ENCODE measurements at regions not wholly inside any gene's neighbourhood (a gene's known extent, or its start where the extent isn't known, plus 50 kb on each side); places are given as distances from the start of the nearest gene placed in this dataset.
A peak's percentile ranks its signal among the peaks of the same experiment; 100 is the strongest.
"Not testable (repeated sequence)": the region's sequence is repeated elsewhere in the genome, so short reads cannot be mapped to it uniquely, and the experiment has no call there.

DNA sequence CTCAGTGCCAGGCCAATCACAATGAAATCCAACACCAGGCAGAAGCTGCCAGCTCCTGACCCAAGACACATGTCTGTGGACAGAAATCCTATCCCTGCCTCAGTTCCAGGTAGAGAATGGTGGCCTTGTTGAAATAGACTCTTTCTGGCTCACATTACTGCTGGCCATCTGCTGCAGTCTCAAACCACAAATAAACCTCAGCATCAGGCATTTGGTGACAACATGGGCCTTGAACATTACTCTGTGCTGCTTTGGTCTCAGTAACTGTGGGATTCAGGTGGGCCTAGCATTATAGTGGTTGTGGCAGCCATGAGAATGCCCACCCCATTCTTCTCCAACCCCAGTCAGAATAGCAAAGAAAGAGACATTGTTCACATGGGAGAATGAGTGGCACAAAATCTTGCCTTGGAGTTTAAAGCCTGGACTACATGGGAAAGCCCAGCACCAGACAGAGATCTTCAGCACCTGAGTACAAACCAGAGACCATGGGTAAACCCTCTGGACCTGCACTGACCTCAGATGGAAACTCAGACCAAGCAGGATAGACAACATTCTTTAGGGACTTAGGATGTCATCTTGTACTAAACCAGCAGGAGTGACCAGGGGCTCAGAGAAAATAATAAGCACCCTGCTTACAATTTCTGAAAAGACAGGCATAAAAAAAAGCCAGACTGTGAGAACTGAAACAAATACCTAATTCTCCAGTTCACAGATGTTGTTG, 50.4 kb upstream of the TRAM1L1 start:
- DNase-seq (ENCODE audit: low spot score): peak; percentile 41

DNA sequence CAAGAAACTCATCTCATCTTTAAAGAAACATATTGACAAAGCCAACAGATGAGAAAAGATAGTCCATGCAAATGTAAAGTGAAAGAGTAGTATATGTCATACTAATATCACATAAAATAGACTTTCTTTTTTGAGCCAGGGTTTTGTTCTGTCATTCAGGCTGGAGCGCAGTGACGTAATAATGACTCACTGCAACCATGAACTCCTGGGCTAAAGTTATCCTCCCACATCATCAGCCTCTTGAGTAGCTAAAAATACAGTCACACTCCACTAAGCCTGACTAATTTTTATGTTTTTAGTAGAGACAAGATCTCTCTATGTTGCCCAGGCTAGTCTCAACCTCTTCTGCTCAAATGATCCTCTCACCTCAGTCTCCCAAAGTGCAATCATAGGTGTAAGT, 51.8 kb upstream of the TRAM1L1 start:
- DNase-seq (ENCODE audit: low spot score): peak; percentile 96

DNA sequence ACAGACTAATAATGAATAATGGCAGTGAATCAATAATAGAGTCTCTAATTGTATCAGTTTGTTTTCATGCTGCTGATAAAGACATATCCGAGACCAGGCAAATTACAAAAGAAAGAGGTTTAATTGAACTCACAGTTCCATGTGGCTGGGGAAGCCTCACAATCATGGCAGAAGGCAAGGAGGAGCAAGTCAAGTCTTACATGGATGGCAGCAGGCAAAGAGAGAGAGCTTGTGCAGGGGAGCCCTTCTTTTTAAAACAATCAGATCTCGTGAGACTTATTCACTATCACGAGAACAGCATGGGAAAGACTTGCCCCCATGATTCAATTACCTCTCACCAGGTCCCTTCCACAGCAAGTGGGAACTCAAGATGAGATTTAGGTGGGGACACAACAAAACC, 53.4 kb upstream of the TRAM1L1 start:
- DNase-seq (ENCODE audit: low spot score): not testable (repeated sequence)

DNA sequence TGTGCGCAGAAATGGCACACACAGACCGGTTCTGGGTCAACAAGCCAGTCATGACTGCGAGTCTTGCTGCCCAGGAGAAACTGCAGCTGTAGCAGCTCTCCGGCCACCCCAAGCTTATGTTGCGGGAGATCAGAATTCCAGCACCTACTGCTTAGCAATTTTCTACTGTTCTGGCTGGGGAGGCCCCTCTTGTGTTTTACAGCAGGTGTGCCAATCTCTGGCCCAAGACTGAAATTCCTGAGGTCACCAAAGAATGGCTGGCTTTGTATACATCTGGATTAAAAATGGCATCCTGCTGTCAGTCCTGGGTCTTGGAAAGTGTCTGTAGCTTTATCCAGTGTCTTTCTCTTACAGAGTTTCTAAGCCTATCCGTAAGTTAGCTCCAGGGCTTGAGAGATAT, 68.9 kb upstream of the TRAM1L1 start:
- no peak for DNase-seq (ENCODE audit: low spot score)

DNA sequence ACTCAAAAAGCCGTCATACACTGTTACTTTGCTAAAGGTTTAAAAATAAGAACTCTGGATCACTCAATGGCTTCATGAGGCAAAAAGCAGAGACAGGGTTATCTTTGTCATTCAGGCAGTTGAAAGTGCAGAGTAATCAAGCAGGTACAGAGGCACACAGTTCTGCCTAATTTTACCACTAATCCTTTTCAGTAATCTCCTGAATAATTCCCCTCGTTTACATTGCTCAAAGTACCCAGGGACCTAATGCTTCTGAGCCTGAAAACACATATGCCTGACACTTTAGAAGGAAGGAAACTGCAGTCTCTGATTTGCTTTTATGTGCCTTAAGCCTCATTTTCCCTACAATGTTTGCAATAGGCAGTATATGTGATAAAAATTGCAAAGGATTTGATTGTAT, 71.4 kb upstream of the TRAM1L1 start:
- DNase-seq (ENCODE audit: low spot score): no peak

DNA sequence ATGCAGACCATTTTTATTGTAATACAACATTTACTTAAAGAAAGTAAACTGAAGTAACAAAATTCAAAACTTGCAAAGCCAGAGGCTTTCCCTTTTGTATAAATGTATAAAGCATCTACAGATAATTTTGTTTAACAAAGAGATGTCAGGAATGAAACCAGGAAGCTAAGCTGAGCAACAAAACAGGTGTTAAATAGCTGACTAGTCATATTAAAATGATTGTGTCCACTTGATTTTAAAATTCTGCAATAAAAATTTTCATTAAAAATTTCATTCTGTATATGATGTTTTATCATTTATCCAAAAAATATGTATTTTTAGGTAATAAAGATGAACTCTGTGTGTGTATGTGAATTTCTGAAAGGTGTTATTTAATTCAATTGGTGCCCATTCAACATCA, 72.0 kb upstream of the TRAM1L1 start:
- no peak for DNase-seq (ENCODE audit: low spot score)

DNA sequence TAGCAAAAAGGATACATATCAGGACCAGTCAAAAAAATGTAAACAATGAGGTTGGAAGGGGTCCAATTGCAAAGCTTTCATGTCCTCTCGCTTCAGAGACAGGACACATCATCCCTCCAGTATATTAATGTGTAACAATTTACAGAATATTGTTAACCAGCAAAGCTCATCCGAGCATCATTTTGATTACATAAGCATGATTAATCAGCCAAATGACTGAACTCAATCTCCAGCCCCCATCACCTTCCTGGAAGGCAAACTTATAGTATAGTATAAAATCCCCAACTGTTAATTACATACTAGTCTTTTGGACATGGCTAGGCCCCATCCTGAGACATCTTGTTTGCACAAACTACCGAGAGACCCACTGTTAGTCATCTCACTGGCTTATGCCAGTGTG, 77.6 kb upstream of the TRAM1L1 start:
- peak; percentile 63 for DNase-seq (ENCODE audit: low spot score)

DNA sequence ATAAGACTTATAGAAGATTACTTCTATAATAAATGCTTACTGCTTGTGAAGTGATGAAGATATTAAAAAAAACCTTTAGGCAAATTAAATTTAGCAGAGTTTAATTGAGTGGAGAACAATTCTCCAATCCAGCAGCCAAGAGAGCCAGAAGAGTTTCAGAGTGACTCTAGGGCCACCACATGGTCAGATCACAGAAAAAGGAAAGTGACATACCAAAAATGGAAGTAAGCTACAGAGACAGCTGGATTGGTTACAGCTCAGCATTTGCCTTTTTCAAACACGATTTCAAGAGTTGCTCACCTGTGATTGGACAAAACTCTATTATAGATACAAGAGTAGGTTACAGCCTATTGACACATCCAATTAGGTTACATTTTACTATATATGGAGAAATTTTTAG, 79.0 kb upstream of the TRAM1L1 start:
- no peak for DNase-seq (ENCODE audit: low spot score)

DNA sequence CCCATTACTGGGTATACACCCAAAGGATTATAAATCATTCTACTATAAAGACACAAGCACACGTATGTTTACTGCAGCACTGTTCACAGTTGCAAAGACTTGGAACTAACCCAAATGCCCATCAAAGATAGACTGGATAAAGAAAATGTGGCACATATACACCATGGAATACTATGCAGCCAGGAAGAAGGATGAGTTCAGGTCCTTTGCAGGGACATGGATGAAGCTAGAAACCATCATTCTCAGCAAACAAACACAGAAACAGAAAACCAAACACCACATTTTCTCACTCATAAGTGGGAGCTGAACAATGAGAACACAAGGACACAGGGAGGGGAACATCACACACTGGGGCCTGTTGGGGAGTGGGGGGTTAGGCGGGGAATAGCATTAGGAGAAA, 90.0 kb upstream of the TRAM1L1 start:
- not testable (repeated sequence) for DNase-seq (ENCODE audit: low spot score)

DNA sequence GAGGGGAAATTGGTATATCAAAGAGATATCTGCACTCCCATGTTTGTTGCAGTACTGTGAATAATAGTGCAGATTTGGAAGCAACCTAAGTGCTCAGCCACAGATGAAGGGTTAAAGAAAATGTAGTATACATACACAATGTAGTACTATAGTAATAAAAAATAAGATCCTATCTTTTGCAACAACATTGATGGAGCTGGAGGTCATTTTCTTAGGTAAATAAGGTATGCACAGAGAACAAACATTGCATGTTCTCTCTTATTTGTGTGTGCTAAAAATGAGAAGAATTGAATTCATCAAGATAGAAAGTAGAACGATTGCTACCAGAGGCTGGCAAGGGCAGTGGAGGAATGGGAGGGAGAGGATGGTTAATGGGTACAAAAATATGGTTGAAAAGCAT, 117.9 kb upstream of the TRAM1L1 start:
- DNase-seq (ENCODE audit: low spot score): no peak

DNA sequence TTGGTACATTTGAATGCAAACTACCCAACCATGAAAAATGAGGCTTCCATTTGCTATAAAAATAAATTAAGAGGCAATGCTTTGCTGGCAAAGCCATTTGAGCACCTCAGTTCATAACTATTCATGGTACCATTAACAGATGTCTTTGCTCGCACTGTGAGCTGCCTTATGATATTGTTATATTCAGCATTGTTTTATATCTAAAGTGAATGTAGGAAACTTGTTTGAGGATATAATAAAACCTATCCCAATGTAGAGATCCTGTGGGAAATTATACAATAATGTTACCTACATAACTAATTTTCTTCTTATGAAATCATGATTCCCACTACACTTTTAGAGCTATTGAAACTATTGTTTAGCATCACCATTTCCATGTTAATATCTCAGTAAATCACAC, 125.2 kb upstream of the TRAM1L1 start:
- DNase-seq (ENCODE audit: low spot score): no peak

DNA sequence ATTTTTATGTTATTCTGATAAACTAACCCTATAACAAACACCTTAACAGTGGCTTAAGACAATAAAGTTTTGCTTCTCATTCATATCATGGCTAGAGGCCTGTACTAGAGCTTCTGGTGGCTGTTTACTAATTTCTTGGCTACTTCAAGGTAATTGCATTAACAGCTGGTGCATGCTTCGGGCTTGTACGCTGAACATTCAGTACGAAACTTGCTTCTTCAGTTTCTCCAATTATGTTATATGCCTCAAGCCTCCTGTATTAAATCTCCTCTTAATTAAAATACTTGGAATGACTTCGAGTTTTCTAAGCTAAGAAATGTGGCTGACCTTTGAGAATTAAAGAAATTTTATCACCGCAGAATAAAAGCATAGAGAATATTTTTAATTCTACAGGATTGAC, 138.9 kb upstream of the TRAM1L1 start:
- DNase-seq (ENCODE audit: low spot score): no peak

DNA sequence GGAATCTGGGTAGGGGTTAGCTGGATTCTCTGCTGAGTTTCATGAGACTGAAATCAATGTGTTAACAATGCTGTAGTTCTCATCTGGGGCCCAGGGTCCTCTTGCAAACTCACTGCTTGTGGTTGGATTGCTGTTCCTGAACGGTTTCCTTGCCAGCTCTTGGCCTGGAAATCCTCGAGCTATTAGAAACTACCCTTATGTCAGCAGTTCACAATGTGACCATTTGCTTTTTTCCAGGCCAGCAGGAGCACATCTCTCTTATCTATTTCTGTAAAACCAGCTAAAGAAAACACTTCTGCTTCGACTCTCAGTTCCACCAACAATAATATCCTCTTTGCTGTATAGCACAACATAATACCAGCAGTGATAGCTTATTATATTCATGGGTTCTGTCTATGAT, 140.1 kb upstream of the TRAM1L1 start:
- DNase-seq (ENCODE audit: low spot score): no peak

DNA sequence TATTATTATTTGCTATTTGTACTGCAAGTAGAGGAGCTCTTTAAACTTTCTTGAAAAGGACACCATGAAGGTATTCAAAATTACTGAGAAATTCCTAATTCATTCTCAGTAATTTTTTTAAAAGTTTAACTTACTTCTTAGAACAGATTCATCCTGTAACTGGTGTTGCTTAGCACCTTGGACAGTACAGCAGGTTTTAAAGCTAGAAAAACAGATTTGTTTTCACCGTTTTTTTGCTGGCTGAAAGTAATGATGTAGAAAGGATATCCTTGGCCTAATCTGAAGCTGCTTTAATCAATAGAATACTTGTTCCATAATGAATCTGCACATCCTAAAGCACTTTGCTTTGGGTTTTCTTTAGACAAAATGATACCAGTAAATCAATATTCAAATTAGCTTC, 142.5 kb upstream of the TRAM1L1 start:
- DNase-seq (ENCODE audit: low spot score): no peak

DNA sequence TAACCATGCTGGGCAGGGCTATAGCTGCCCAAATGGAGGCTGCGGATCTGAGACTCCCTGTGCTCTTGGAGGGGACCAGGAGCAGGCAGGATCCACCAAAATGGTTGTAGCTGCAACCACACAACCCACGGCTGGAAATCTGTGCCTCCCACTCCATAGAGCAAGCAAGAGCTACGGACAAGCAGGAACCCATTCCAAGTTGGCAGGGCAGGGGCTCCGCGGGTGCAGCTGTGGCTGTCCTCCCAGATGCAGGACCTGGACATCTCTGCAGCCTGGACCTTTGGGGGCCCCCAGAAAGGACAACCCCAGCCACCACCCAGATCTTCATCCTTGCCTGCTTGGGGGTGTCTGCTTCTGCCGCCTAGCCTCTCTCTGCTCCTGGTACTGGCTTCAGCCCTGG, 154.1 kb upstream of the TRAM1L1 start:
- no peak for DNase-seq (ENCODE audit: low spot score)

DNA sequence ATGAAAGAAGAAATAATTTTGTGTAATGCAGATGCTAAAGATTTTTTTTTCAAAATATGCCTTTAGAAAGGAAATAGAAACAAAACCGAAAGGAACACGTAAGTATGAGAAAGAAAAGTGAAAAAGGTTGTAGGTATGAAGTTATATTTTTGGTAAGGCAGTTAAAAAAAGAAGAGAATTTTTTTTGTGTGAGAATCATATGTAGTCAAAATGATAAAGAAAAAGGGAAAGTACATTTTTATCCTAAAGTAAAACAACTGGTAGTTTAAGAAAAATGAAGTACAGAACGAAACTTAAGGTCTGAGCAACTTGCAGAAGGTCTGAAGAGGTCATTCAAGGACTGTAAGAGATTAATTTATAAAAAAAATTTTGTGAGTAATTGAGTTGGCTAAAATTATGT, 164.0 kb upstream of the TRAM1L1 start:
- no peak for DNase-seq (ENCODE audit: low spot score)

DNA sequence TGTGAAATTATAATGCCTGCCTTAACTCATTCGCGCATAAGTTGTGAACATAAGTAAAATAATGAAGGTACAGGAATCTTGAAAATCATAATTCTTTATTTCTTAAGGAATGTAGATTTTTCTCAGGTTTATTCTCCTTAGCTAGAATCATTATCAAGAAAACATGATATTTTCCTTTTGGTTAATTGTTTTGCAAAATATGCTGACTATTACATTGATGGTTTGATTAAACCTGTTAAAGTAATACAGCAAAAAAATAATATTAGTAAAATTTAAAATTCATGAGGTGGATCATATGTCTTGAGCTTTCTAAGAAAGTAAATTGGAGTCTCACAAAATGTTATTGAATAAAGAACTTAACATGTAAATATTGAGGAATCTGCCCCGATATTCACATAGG, 178.7 kb upstream of the TRAM1L1 start:
- DNase-seq (ENCODE audit: low spot score): no peak

DNA sequence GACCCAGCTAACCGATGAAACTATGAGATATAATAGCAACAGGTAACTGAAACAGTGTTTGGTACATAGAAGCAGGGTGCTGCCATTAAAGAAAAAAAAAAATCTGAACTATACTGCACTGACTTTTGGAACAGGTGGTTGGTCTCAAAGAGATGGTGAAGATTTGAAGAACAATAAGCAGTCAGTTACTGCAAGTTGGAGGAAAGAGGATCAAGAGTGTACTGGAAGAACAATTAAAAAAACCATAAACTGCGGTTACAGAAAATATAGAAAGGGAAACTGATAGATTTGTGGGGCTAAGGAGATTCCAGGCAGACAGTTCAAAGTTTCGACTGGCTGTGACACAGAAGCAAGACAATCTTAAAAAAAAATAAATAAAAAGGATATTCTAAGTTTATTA, 181.9 kb upstream of the TRAM1L1 start:
- DNase-seq (ENCODE audit: low spot score): no peak

DNA sequence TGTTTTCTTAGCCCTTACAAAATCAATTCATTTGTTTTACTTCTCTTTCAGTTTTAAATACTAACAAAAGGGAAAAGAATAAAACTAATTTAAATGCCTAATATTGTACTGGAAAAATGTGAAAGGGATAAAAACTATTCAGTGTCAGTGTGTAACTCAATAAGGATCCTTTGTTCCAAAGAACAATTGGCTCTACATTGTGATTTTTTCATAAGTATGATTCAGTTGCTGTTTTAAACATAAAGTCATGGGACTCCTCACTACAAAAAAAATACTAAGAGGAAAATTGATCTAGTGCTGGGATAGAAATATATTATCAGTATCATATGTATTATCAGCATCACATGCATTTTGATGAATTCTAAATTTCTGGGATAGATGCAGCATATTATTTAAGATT, 199.4 kb upstream of the TRAM1L1 start:
- no peak for DNase-seq (ENCODE audit: low spot score)

DNA sequence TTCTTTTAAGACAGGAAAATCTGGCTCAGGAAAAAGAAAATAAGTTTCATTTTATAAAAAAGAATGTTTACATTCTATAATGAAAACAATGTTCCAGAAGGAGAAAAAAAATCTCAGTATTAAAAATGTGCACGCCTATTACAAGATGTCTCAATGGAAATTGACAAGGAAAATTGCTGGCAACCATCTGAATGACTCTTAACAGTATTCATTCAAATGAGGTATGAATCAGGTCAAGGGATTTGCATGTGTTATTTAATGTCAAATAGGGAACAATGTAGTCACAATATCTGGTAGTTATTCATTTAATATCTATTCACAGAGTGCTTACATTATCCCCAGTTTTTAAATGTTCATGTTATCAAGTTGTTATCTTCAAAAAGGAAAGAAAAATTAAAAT, 208.4 kb upstream of the TRAM1L1 start:
- DNase-seq (ENCODE audit: low spot score): no peak

DNA sequence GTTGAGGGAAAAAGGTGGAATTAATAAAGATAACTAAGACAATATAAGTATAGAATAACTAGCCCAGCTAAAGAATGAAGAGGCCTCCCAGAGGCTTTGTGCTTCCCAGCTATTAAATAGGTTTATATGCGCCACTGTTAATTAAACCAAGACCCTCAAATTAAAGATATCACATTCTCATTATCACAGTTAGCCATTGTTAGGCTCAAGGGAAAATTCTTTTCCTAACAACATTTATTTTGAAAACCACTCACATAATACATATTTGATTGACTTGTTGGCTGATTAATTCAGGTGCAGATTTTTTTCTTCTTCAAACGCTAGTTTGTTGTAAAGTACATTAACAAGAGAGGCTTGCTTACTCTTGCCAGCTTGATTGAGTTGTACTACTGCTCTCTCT, 216.8 kb upstream of the TRAM1L1 start:
- DNase-seq (ENCODE audit: low spot score): no peak

DNA sequence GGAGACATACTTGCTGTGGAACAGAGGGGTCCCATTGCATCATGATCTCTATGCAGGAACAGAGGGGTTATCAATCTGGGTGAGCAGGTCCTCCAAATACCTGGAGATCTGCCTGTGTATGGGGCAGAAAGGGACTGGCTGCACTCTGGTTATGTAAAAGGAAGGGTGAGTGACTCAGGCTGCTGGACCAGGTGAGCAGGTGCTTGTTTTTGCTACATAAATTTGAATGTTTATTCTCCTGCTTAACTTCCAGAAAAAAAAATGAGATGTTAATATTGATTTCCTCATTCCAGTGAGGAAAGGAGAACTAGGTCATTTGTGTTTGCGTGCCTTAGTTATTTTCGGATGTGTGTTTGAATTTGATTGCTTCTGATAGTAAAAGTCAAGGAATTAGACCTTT, 225.8 kb upstream of the TRAM1L1 start:
- peak; percentile 51 for DNase-seq (ENCODE audit: low spot score)

DNA sequence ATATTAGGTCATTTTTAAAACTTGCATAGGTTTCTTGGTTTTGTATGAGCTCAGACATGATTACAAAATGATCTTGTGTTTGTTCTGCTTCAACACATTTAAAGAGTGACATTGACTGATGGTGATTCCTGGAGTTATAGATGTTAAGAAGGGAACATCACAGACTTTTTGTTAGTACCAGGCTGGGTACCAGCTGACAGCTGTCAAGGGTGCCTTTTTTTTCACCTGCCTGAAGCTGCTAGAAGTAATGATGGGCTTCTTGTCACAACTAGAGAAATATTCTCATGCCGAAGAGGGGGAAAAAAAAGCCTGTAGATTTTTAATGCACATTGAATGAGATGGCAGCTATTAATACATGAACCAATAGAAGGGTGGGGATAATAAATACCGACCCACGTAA, 226.6 kb upstream of the TRAM1L1 start:
- no peak for DNase-seq (ENCODE audit: low spot score)

DNA sequence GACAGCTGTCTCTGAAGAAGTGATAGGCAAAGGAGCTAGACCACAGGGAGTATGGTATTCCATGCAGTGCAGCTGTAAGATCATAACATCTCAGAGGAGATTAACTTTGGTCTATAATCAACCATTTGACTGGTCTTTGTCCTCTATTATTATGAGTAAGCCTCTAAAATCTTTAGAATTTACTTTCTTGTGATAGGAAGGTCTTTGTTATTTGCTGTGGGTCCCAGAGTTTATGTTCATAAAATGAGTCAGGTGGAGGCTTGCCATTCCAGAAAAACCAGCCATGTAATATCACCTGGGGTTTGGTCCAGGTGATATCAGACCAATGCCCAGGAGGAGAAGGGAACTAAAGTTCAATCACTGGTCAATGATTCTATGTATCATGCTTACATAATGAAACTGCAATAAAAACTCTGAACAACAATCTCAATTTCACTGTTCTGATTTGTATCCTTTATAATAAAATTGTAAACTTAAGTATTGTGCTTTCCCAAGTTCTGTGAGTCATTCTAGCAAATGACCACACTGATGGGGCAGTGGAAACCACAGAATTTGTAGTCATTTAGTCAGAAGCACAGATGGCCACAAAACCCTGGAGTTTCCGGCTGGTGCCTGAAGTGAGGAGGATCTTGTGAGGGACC, 239.6 kb upstream of the TRAM1L1 start:
- peak; percentile 99 for DNase-seq (ENCODE audit: low spot score)
